ENCODE measurements at regions not wholly inside any gene's neighbourhood (a gene's known extent, or its start where the extent isn't known, plus 50 kb on each side); places are given as distances from the start of the nearest gene placed in this dataset.

DNA sequence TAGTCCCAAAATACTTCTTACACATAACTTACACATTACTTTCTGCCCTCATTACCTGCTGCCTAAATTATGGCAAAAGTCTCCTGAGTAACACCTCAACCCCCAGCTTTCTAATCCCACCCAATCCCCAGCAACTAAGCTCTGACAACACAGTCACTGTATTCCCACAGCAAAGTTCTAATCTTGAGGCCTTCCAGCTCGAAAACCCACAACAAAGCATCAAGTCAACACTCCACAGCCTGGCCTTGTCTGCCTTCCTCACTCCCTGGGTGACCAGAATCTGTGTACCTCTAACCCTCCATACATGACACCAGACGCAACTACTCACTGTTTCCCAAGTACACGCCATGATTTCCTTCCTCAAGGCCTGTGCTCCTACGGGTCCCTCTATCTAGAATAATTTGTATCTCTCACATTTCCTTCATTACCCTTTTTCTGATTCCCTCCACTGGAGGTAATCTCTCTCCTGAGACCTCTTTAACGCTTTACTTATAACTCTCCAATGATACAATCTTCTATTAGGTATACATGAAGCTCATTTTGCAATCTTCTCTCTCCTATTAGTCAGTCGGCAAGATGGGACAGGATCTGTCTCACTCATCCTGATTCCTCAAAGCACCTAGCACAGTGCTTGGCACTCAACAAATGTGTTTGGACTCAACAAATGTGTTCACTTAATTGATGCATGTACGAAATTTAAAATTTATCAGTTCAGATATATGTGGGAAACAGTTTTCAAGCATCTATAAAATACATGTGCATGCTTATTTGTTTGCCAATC lies 87.6 kb upstream of the DOCK9 start:
- no peak for TF ChIP-seq CTCF (IDR thresholded peaks at IDR 0.05; ENCODE audit: poor library complexity, severe bottlenecking)
- Histone ChIP-seq H3K27ac (ENCODE audit: poor library complexity, severe bottlenecking) (peak overlapping the region; percentile 95), H3K9me3 (ENCODE audit: severe bottlenecking) (no peaks in the 10 kb centered on the region), H3K27me3 (ENCODE audit: insufficient read depth, poor library complexity, severe bottlenecking) (no peaks in the 10 kb centered on the region), H3K36me3 (ENCODE audit: low read depth) (0 out of 2 replicates have a peak, but pooled peaks cover 9% of the 10 kb centered on the region), H3K4me1 (ENCODE audit: insufficient read depth, poor library complexity, severe bottlenecking) (peaks cover 46% of the 10 kb centered on the region), H3K4me3 (ENCODE audit: severe bottlenecking) (no peak overlapping the region)
- no peak for DNase-seq (ENCODE audit: low spot score)
- ATAC-seq (ENCODE audit: low read depth): no peak

GRCh38 chr13:99066219-99066618 lies 88.4 kb upstream of the DOCK9 start:
- peaks cover 46% of the 10 kb centered on the region for H3K4me1 ChIP-seq (ENCODE audit: insufficient read depth, poor library complexity, severe bottlenecking)
- no peak for TF ChIP-seq CTCF (IDR thresholded peaks at IDR 0.05; ENCODE audit: poor library complexity, severe bottlenecking)
- ATAC-seq (ENCODE audit: low read depth): no peak
- no peak overlapping the region for H3K4me3 ChIP-seq (ENCODE audit: severe bottlenecking)
- peak overlapping the region; percentile 95 for H3K27ac ChIP-seq (ENCODE audit: poor library complexity, severe bottlenecking)
- 0 out of 2 replicates have a peak, but pooled peaks cover 9% of the 10 kb centered on the region for H3K36me3 ChIP-seq (ENCODE audit: low read depth)
- H3K27me3 ChIP-seq (ENCODE audit: insufficient read depth, poor library complexity, severe bottlenecking): no peaks in the 10 kb centered on the region
- no peak for DNase-seq (ENCODE audit: low spot score)
- H3K9me3 ChIP-seq (ENCODE audit: severe bottlenecking): no peaks in the 10 kb centered on the region

DNA sequence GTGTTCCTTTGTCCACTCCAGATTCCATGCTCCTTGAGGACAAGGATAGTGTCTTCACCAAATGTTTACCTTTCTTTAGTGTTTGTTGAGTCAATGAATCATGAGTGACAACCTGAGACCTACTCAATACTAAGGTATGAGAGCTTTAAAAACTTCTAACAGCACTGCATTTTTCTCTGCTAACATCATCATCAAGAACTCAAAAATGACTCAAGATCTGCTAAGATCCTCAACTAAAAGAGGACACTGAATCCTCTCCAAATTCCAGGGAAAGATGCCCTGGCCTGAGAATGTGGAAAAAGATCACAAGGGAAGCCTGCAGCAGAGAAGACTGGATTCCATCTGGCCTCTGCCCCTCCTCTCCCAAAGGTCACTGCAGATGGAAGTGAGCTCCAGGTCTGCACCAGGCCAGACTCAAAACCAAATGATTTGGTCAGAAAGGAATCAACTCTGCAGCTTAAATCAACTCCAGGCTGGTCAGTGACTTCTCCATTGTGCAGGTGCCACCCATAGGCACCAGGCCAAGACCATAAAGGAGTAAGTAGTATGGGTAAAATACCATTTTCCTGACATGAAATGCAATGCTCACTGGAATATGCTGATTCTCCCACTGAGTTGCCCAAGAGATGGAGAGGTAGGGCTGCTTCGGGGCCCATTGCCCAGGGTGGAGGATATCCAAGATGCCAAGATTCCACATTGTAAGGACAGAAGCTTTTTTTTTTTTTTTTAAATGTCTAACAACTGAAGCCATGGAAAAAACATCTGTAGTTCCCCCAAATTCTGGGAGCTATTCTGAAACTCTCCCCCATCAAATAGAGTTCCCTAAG lies 89.5 kb upstream of the DOCK9 start:
- H3K27ac ChIP-seq (ENCODE audit: poor library complexity, severe bottlenecking): peak overlapping the region; percentile 95
- peak; percentile 87 for ATAC-seq (ENCODE audit: low read depth)
- H3K27me3 ChIP-seq (ENCODE audit: insufficient read depth, poor library complexity, severe bottlenecking): no peaks in the 10 kb centered on the region
- peaks cover 44% of the 10 kb centered on the region for H3K4me1 ChIP-seq (ENCODE audit: insufficient read depth, poor library complexity, severe bottlenecking)
- H3K36me3 ChIP-seq (ENCODE audit: low read depth): 0 out of 2 replicates have a peak, but pooled peaks cover 9% of the 10 kb centered on the region
- no peaks in the 10 kb centered on the region for H3K9me3 ChIP-seq (ENCODE audit: severe bottlenecking)
- no peak for TF ChIP-seq CTCF (IDR thresholded peaks at IDR 0.05; ENCODE audit: poor library complexity, severe bottlenecking)
- H3K4me3 ChIP-seq (ENCODE audit: severe bottlenecking): no peak overlapping the region
- DNase-seq (ENCODE audit: low spot score): no peak

GRCh38 chr13:99071211-99071610 lies 93.3 kb upstream of the DOCK9 start:
- H3K27me3 ChIP-seq (ENCODE audit: insufficient read depth, poor library complexity, severe bottlenecking): no peaks in the 10 kb centered on the region
- no peak for TF ChIP-seq CTCF (IDR thresholded peaks at IDR 0.05; ENCODE audit: poor library complexity, severe bottlenecking)

More at GRCh38 chr13:99071211-99071610, 93.3 kb upstream of the DOCK9 start:
- Histone ChIP-seq H3K36me3 (ENCODE audit: low read depth) (peaks cover 16% of the 10 kb centered on the region), H3K4me3 (ENCODE audit: severe bottlenecking) (no peak overlapping the region), H3K4me1 (ENCODE audit: insufficient read depth, poor library complexity, severe bottlenecking) (peaks cover 13% of the 10 kb centered on the region), H3K27ac (ENCODE audit: poor library complexity, severe bottlenecking) (no peak overlapping the region), H3K9me3 (ENCODE audit: severe bottlenecking) (no peaks in the 10 kb centered on the region)
- ATAC-seq (ENCODE audit: low read depth): no peak
- DNase-seq (ENCODE audit: low spot score): no peak
